Aorta (tissue), 5 donors: ENCODE measurements at regions not wholly inside any gene's neighbourhood (a gene's known extent, or its start where the extent isn't known, plus 50 kb on each side); places are given as distances from the start of the nearest gene placed in this dataset.

ENCODE experiments used
- ATAC-seq: fragments of 200-7000 bp; cut with Tn5 transposase; one replicate; pipeline ENCODE4 v1.9.1; 2022; ENCODE audit warnings: moderate library complexity; ENCODE audit not compliant: low FRiP score
- DNase-seq, 2 donors: peaks; one replicate each; pipeline ENCODE4 v3.0.0-alpha.2; 2020
- H3K27ac ChIP-seq, 2 donors: one replicate each; pipeline ENCODE4 v1.5.1; 2013; ENCODE audit warnings: low read length in 2 of 2, mild to moderate bottlenecking in 2 of 2, moderate library complexity in 2 of 2, control low read depth in 1 of 2, inconsistent platforms in 1 of 2, low read depth in 1 of 2
- H3K27me3 ChIP-seq, 2 donors: one replicate each; pipeline ENCODE4 v1.6.1; 2013; ENCODE audit warnings: control low read depth in 1 of 2, low read length in 1 of 2, mild to moderate bottlenecking in 1 of 2, moderate library complexity in 1 of 2; ENCODE audit not compliant: insufficient read depth in 2 of 2, control insufficient read depth in 1 of 2
- H3K36me3 ChIP-seq, 2 donors: one replicate each; pipeline ENCODE4 v1.6.1; 2013; ENCODE audit warnings: control low read depth in 1 of 2, low read length in 1 of 2, mild to moderate bottlenecking in 1 of 2; ENCODE audit not compliant: insufficient read depth in 2 of 2, control insufficient read depth in 1 of 2
- H3K4me1 ChIP-seq, 2 donors: one replicate each; pipeline ENCODE4 v1.6.1; 2013; ENCODE audit warnings: low read length in 2 of 2, control low read depth in 1 of 2, mild to moderate bottlenecking in 1 of 2, moderate library complexity in 1 of 2; ENCODE audit not compliant: insufficient read depth in 2 of 2, control insufficient read depth in 1 of 2
- H3K4me3 ChIP-seq, 2 donors: one replicate each; pipeline ENCODE4 v1.5.1; 2013; ENCODE audit warnings: low read length in 2 of 2, control low read depth in 1 of 2, mild to moderate bottlenecking in 1 of 2
- H3K9me3 ChIP-seq: one replicate; pipeline ENCODE4 v1.6.1; 2013; ENCODE audit warnings: mild to moderate bottlenecking, low read length; ENCODE audit not compliant: control insufficient read depth
- WGBS, 2 donors: extraction: QIAGEN DNeasy Blood & Tissue Kit; methylation state at CpG; one replicate each; pipeline ENCODE4 v1.1.7; 2013; 5-methylcytosine and 5-hydroxymethylcytosine counted together
- intact Hi-C, 2 donors: fragments of 100-400 bp; cut with DNase I; formaldehyde crosslinking; loops; one replicate each; pipeline versions ENCODE4 v1.14.2 to v1.15.0; 2022
- donor health status: healthy with polysubstance abuse.
- donor health status: Bipolar disorder and iron deficiency.
- donor health status: DM: no; HTN: no; CAD: no.
- donor health status: DM: no; HTN: no; CAD: no.
- donor health status: DM: yes; HTN: yes; CAD: no.

GRCh38 chr18:38322206-38322605, 756.6 kb upstream of the CELF4 start:
- ATAC-seq = no peak
- intact Hi-C loops = no loop called here

GRCh38 chr18:38321262-38321661, 755.7 kb upstream of the CELF4 start:
- H3K9me3 ChIP-seq = peaks cover 2% of the 10 kb centered on the region
- intact Hi-C loops = no loop called here
- no peak for DNase-seq
- H3K27me3 ChIP-seq = no peaks in the 10 kb centered on the region
- 53% methylated on average over 3 of the region's 3 CpGs for WGBS, 2 donors
- no peaks in the 10 kb centered on the region for H3K4me1 ChIP-seq
- no peak overlapping the region for H3K4me3 ChIP-seq
- H3K27ac ChIP-seq = no peak overlapping the region
- H3K36me3 ChIP-seq = no peaks in the 10 kb centered on the region
- ATAC-seq = no peak

More at GRCh38 chr18:38322206-38322605, 756.6 kb upstream of the CELF4 start:
- Histone ChIP-seq H3K4me1 (no peaks in the 10 kb centered on the region), H3K27ac (no peak overlapping the region), H3K9me3 (peaks cover 2% of the 10 kb centered on the region), H3K27me3 (no peaks in the 10 kb centered on the region), H3K4me3 (no peak overlapping the region), H3K36me3 (no peaks in the 10 kb centered on the region)
- 26 to 38% methylated on average over 1 of the region's 1 CpG for WGBS, 2 donors
- DNase-seq = no peak

GRCh38 chr18:38318416-38318815, 752.8 kb upstream of the CELF4 start:
- no peaks in the 10 kb centered on the region for H3K27me3 ChIP-seq
- H3K27ac ChIP-seq = no peak overlapping the region
- DNase-seq (no peak), ATAC-seq (no peak)
- H3K4me3 ChIP-seq = no peak overlapping the region
- intact Hi-C loops = no loop called here
- no peaks in the 10 kb centered on the region for H3K4me1 ChIP-seq
- no peaks in the 10 kb centered on the region for H3K36me3 ChIP-seq
- H3K9me3 ChIP-seq = peaks cover 2% of the 10 kb centered on the region

- no peaks in the 10 kb centered on the region for H3K27me3 ChIP-seq
- no peak overlapping the region for H3K4me3 ChIP-seq
- no peak for DNase-seq
- ATAC-seq = no peak
- no peaks in the 10 kb centered on the region for H3K4me1 ChIP-seq
- H3K27ac ChIP-seq = no peak overlapping the region
- intact Hi-C loops = no loop called here
- H3K36me3 ChIP-seq = no peaks in the 10 kb centered on the region
- H3K9me3 ChIP-seq = no peaks in the 10 kb centered on the region
These were observed 748.2 kb upstream of the CELF4 start for GRCh38 chr18:38313831-38314230.

- Histone ChIP-seq H3K9me3 (no peaks in the 10 kb centered on the region), H3K4me1 (no peaks in the 10 kb centered on the region), H3K4me3 (no peak overlapping the region), H3K27me3 (no peaks in the 10 kb centered on the region), H3K36me3 (no peaks in the 10 kb centered on the region), H3K27ac (no peak overlapping the region)
- no peak for ATAC-seq
- intact Hi-C loops = no loop called here
- 54 to 66% methylated on average over 3 of the region's 3 CpGs for WGBS, 2 donors
- DNase-seq = no peak
These were observed 746.9 kb upstream of the CELF4 start for GRCh38 chr18:38312532-38312931.

GRCh38 chr18:38310936-38311335, 745.3 kb upstream of the CELF4 start:
- WGBS, 2 donors = 48 to 51% methylated on average over 2 of the region's 2 CpGs
- H3K4me3 ChIP-seq = no peak overlapping the region
- ATAC-seq (no peak), DNase-seq (no peak)
- H3K27me3 ChIP-seq = no peaks in the 10 kb centered on the region
- no peaks in the 10 kb centered on the region for H3K36me3 ChIP-seq
- H3K4me1 ChIP-seq = no peaks in the 10 kb centered on the region
- intact Hi-C loops = no loop called here
- H3K27ac ChIP-seq = no peak overlapping the region
- no peaks in the 10 kb centered on the region for H3K9me3 ChIP-seq

GRCh38 chr18:38307914-38308313, 742.3 kb upstream of the CELF4 start:
- Histone ChIP-seq H3K27me3 (no peaks in the 10 kb centered on the region), H3K4me1 (no peaks in the 10 kb centered on the region), H3K27ac (no peak overlapping the region), H3K4me3 (no peak overlapping the region), H3K36me3 (no peaks in the 10 kb centered on the region), H3K9me3 (peaks cover 2% of the 10 kb centered on the region)
- ATAC-seq (no peak), DNase-seq (no peak)
- intact Hi-C loops = loop anchor here in 1 of 2 donors (10.0 kb wide), 1 partner anchor 63 kb away; no protein-coding TSS in a partner anchor
- WGBS, 2 donors = 79 to 86% methylated on average over 5 of the region's 5 CpGs

GRCh38 chr18:38305961-38306360, 740.4 kb upstream of the CELF4 start:
- 57 to 63% methylated on average over 4 of the region's 4 CpGs for WGBS, 2 donors
- H3K27ac ChIP-seq = no peak overlapping the region
- H3K27me3 ChIP-seq = no peaks in the 10 kb centered on the region
- intact Hi-C loops = loop anchor here in 1 of 2 donors (10.0 kb wide), 1 partner anchor 61 kb away; no protein-coding TSS in a partner anchor
- no peaks in the 10 kb centered on the region for H3K36me3 ChIP-seq
- no peak overlapping the region for H3K4me3 ChIP-seq
- no peaks in the 10 kb centered on the region for H3K4me1 ChIP-seq
- DNase-seq = no peak
- no peak for ATAC-seq
- peaks cover 2% of the 10 kb centered on the region for H3K9me3 ChIP-seq

- Histone ChIP-seq H3K4me1 (no peaks in the 10 kb centered on the region), H3K4me3 (no peak overlapping the region), H3K9me3 (peaks cover 2% of the 10 kb centered on the region), H3K36me3 (no peaks in the 10 kb centered on the region), H3K27me3 (peaks cover 0 to 1% of the 10 kb centered on the region in 2 donors), H3K27ac (no peak overlapping the region)
- no peak for ATAC-seq
- intact Hi-C loops = loop anchor here in 1 of 2 donors (10.0 kb wide), 1 partner anchor 57 kb away; no protein-coding TSS in a partner anchor
- no peak for DNase-seq
These were observed 736.0 kb upstream of the CELF4 start for GRCh38 chr18:38301621-38302020.
